HepG2 (cell line): ENCODE measurements at regions not wholly inside any gene's neighbourhood (a gene's known extent, or its start where the extent isn't known, plus 50 kb on each side); places are given as distances from the start of the nearest gene placed in this dataset.

Source experiments
- AHR ChIP-seq: IDR thresholded peaks from 2 replicates; pipeline ENCODE4 v1.6.1; 2018; ENCODE audit warnings: missing genetic modification reagents, missing compliant biosample characterization
- FLYWCH1 ChIP-seq: sonication (generic); formaldehyde crosslinking; IDR thresholded peaks from 2 replicates; pipeline ENCODE4 v1.8.1; 2023; ENCODE audit warnings: mild to moderate bottlenecking, missing genetic modification reagents
- HOXA3 ChIP-seq: sonication (generic); formaldehyde crosslinking; IDR thresholded peaks from 2 replicates; pipeline ENCODE4 v1.5.0; 2020; ENCODE audit warnings: missing genetic modification reagents
- HOXD1 ChIP-seq: sonication (generic); formaldehyde crosslinking; IDR thresholded peaks from 2 replicates; pipeline ENCODE4 v1.5.0; 2020; ENCODE audit warnings: missing genetic modification reagents
- JDP2 ChIP-seq: sonication (generic); formaldehyde crosslinking; IDR thresholded peaks from 2 replicates; pipeline ENCODE4 v1.8.1; 2022; ENCODE audit warnings: missing genetic modification reagents, borderline replicate concordance
- NR1H2 ChIP-seq: sonication (generic); formaldehyde crosslinking; IDR thresholded peaks from 2 replicates; pipeline ENCODE4 v1.8.1; 2022; ENCODE audit warnings: low read depth, missing genetic modification reagents, borderline replicate concordance
- NR2C2 ChIP-seq: sonication (generic); formaldehyde crosslinking; IDR thresholded peaks from 2 replicates; pipeline ENCODE4 v1.4.0; 2020; ENCODE audit warnings: missing genetic modification reagents, mild to moderate bottlenecking, moderate library complexity, borderline replicate concordance
- NRL ChIP-seq: sonication (generic); formaldehyde crosslinking; IDR thresholded peaks from 2 replicates; pipeline ENCODE4 v1.5.0; 2020; ENCODE audit warnings: missing genetic modification reagents, mild to moderate bottlenecking, moderate library complexity, borderline replicate concordance
- ZBTB8A ChIP-seq: sonication (generic); formaldehyde crosslinking; IDR thresholded peaks from 2 replicates; pipeline ENCODE4 v1.4.0; 2020; ENCODE audit warnings: mild to moderate bottlenecking, low read depth, missing genetic modification reagents, borderline replicate concordance
- ZNF337 ChIP-seq: sonication (generic); formaldehyde crosslinking; IDR thresholded peaks from 2 replicates; pipeline ENCODE4 v1.5.1; 2020; ENCODE audit warnings: missing genetic modification reagents, low read depth, mild to moderate bottlenecking, borderline replicate concordance
- ZNF446 ChIP-seq: sonication (generic); formaldehyde crosslinking; IDR thresholded peaks from 2 replicates; pipeline ENCODE4 v1.5.0; 2020; ENCODE audit warnings: mild to moderate bottlenecking, missing genetic modification reagents
- ZSCAN29 ChIP-seq: sonication (generic); formaldehyde crosslinking; conservative IDR thresholded peaks from 2 replicates; pipeline ENCODE4 v1.4.0; 2020; ENCODE audit warnings: mild to moderate bottlenecking, missing genetic modification reagents
- TF ChIP-seq, protein P1 (sequence below): IDR thresholded peaks from 2 replicates; pipeline ENCODE4 v1.4.0; 2020; ENCODE audit warnings: mild to moderate bottlenecking, missing genetic modification reagents
- TF ChIP-seq, protein P2 (sequence below): sonication (generic); formaldehyde crosslinking; IDR thresholded peaks from 2 replicates; pipeline ENCODE4 v1.5.0; 2020; ENCODE audit warnings: mild to moderate bottlenecking, missing genetic modification reagents, borderline replicate concordance
- TF ChIP-seq, protein P3 (sequence below): sonication (generic); formaldehyde crosslinking; IDR thresholded peaks from 2 replicates; pipeline ENCODE4 v1.5.0; 2020; ENCODE audit warnings: mild to moderate bottlenecking, missing genetic modification reagents

- TF ChIP-seq ZSCAN29 (CRISPR knock-in tag) (no peak), JDP2 (CRISPR knock-in tag) (no peak), ZBTB8A (CRISPR knock-in tag) (no peak), NR2C2 (CRISPR knock-in tag) (no peak), AHR (CRISPR knock-in tag) (no peak), FLYWCH1 (CRISPR knock-in tag) (no peak), NRL (CRISPR knock-in tag) (no peak), ZNF337 (no peak), HOXA3 (CRISPR knock-in tag) (no peak), ZNF446 (CRISPR knock-in tag) (no peak), HOXD1 (CRISPR knock-in tag) (no peak), NR1H2 (CRISPR knock-in tag) (no peak)
- TF ChIP-seq, protein P1, sequence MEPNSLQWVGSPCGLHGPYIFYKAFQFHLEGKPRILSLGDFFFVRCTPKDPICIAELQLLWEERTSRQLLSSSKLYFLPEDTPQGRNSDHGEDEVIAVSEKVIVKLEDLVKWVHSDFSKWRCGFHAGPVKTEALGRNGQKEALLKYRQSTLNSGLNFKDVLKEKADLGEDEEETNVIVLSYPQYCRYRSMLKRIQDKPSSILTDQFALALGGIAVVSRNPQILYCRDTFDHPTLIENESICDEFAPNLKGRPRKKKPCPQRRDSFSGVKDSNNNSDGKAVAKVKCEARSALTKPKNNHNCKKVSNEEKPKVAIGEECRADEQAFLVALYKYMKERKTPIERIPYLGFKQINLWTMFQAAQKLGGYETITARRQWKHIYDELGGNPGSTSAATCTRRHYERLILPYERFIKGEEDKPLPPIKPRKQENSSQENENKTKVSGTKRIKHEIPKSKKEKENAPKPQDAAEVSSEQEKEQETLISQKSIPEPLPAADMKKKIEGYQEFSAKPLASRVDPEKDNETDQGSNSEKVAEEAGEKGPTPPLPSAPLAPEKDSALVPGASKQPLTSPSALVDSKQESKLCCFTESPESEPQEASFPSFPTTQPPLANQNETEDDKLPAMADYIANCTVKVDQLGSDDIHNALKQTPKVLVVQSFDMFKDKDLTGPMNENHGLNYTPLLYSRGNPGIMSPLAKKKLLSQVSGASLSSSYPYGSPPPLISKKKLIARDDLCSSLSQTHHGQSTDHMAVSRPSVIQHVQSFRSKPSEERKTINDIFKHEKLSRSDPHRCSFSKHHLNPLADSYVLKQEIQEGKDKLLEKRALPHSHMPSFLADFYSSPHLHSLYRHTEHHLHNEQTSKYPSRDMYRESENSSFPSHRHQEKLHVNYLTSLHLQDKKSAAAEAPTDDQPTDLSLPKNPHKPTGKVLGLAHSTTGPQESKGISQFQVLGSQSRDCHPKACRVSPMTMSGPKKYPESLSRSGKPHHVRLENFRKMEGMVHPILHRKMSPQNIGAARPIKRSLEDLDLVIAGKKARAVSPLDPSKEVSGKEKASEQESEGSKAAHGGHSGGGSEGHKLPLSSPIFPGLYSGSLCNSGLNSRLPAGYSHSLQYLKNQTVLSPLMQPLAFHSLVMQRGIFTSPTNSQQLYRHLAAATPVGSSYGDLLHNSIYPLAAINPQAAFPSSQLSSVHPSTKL = no peak
- TF ChIP-seq, protein P2, sequence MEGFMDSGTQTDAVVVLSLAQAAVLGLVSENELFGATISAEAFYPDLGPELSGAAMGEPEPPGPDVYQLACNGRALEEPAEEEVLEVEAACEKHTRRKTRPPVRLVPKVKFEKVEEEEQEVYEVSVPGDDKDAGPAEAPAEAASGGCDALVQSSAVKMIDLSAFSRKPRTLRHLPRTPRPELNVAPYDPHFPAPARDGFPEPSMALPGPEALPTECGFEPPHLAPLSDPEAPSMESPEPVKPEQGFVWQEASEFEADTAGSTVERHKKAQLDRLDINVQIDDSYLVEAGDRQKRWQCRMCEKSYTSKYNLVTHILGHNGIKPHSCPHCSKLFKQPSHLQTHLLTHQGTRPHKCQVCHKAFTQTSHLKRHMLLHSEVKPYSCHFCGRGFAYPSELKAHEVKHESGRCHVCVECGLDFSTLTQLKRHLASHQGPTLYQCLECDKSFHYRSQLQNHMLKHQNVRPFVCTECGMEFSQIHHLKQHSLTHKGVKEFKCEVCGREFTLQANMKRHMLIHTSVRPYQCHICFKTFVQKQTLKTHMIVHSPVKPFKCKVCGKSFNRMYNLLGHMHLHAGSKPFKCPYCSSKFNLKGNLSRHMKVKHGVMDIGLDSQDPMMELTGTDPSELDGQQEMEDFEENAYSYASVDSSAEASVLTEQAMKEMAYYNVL = no peak
- TF ChIP-seq, protein P3, sequence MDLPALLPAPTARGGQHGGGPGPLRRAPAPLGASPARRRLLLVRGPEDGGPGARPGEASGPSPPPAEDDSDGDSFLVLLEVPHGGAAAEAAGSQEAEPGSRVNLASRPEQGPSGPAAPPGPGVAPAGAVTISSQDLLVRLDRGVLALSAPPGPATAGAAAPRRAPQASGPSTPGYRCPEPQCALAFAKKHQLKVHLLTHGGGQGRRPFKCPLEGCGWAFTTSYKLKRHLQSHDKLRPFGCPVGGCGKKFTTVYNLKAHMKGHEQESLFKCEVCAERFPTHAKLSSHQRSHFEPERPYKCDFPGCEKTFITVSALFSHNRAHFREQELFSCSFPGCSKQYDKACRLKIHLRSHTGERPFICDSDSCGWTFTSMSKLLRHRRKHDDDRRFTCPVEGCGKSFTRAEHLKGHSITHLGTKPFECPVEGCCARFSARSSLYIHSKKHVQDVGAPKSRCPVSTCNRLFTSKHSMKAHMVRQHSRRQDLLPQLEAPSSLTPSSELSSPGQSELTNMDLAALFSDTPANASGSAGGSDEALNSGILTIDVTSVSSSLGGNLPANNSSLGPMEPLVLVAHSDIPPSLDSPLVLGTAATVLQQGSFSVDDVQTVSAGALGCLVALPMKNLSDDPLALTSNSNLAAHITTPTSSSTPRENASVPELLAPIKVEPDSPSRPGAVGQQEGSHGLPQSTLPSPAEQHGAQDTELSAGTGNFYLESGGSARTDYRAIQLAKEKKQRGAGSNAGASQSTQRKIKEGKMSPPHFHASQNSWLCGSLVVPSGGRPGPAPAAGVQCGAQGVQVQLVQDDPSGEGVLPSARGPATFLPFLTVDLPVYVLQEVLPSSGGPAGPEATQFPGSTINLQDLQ = no peak
Measured at GRCh38 chr4:31236020-31236638, 516.0 kb downstream of the PCDH7 start (continued).
